ENCODE measurements at regions not wholly inside any gene's neighbourhood (a gene's known extent, or its start where the extent isn't known, plus 50 kb on each side); places are given as distances from the start of the nearest gene placed in this dataset.

DNA sequence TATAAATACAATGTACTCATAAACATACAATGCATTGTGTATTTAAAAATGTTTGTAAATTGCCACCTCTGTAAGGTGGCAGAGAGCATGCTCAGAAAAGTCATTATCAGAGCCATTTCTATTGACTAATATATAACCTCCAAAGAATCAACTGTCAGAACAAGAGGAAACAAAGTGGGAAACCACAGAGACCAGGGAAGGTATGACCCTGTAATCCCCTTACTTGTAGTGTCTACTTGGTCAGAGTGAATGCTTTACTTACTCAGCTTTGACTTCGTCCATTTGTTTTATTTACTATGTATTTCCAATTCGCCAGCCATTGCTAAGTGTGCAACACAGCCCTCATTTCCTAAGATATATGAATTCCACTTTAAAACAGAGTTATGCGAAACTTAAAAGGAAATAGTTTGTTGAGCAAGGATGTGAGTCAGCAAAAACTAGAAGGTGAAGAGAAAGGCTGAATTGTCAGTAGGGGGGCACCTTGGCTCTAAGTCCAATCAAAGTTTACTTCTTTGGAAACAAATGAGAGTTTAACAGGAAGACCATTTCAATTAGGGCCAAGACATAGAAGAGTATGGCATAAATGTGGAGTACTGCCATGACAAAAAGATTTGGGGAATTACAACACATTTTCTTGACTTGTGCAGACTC is 671.7 kb upstream of the PTBP2 start:
- TF ChIP-seq ZFX (IDR thresholded peaks at IDR 0.05; ENCODE audit: borderline replicate concordance) = no peak
- TF ChIP-seq, protein P1, sequence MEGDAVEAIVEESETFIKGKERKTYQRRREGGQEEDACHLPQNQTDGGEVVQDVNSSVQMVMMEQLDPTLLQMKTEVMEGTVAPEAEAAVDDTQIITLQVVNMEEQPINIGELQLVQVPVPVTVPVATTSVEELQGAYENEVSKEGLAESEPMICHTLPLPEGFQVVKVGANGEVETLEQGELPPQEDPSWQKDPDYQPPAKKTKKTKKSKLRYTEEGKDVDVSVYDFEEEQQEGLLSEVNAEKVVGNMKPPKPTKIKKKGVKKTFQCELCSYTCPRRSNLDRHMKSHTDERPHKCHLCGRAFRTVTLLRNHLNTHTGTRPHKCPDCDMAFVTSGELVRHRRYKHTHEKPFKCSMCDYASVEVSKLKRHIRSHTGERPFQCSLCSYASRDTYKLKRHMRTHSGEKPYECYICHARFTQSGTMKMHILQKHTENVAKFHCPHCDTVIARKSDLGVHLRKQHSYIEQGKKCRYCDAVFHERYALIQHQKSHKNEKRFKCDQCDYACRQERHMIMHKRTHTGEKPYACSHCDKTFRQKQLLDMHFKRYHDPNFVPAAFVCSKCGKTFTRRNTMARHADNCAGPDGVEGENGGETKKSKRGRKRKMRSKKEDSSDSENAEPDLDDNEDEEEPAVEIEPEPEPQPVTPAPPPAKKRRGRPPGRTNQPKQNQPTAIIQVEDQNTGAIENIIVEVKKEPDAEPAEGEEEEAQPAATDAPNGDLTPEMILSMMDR (IDR thresholded peaks at IDR 0.05) = no peak
- no peak overlapping the region for H3K27ac ChIP-seq

DNA sequence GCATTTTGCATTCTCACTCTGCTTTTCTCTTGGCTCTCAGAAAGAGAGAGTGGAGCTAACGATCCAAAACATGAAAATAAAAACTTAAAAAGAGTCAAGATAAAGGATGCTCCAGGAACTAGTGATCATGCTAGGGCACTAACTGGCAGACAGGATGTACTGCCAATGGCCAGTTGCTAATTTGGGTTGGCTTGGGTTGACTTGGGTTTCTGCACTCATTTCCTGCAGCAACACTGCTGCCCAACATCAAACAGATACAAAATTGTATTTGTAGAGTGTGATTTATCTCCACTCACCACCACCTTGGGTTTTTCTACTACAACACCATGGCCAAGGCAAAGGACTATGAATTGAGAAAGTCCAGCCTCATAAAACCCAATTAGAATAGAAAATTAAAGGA is 662.3 kb upstream of the PTBP2 start:
- no peak for TF ChIP-seq ZFX (IDR thresholded peaks at IDR 0.05; ENCODE audit: borderline replicate concordance)
- TF ChIP-seq, protein P1 (IDR thresholded peaks at IDR 0.05) = no peak
- H3K27ac ChIP-seq = no peak overlapping the region

GRCh38 chr1:96059736-96060135 is 661.8 kb upstream of the PTBP2 start:
- no peak overlapping the region for H3K27ac ChIP-seq
- TF ChIP-seq, protein P1 (IDR thresholded peaks at IDR 0.05) = no peak
- no peak for TF ChIP-seq ZFX (IDR thresholded peaks at IDR 0.05; ENCODE audit: borderline replicate concordance)

- no peak overlapping the region for H3K27ac ChIP-seq
- no peak for TF ChIP-seq ZFX (IDR thresholded peaks at IDR 0.05; ENCODE audit: borderline replicate concordance)
- TF ChIP-seq, protein P1 (IDR thresholded peaks at IDR 0.05) = no peak
Measured at GRCh38 chr1:96060621-96061020, 661.0 kb upstream of the PTBP2 start.

- TF ChIP-seq, protein P1 (IDR thresholded peaks at IDR 0.05) = no peak
- no peak for TF ChIP-seq ZFX (IDR thresholded peaks at IDR 0.05; ENCODE audit: borderline replicate concordance)
- H3K27ac ChIP-seq = no peak overlapping the region
Measured at GRCh38 chr1:96072021-96072420, 649.6 kb upstream of the PTBP2 start.

GRCh38 chr1:96073100-96073499 is 648.5 kb upstream of the PTBP2 start:
- TF ChIP-seq, protein P1 (IDR thresholded peaks at IDR 0.05) = no peak
- TF ChIP-seq ZFX (IDR thresholded peaks at IDR 0.05; ENCODE audit: borderline replicate concordance) = no peak
- no peak overlapping the region for H3K27ac ChIP-seq

GRCh38 chr1:96074422-96074821 is 647.2 kb upstream of the PTBP2 start:
- no peak overlapping the region for H3K27ac ChIP-seq
- no peak for TF ChIP-seq ZFX (IDR thresholded peaks at IDR 0.05; ENCODE audit: borderline replicate concordance)
- TF ChIP-seq, protein P1 (IDR thresholded peaks at IDR 0.05) = no peak
